ENCODE measurements at regions not wholly inside any gene's neighbourhood (a gene's known extent, or its start where the extent isn't known, plus 50 kb on each side); places are given as distances from the start of the nearest gene placed in this dataset.

DNA sequence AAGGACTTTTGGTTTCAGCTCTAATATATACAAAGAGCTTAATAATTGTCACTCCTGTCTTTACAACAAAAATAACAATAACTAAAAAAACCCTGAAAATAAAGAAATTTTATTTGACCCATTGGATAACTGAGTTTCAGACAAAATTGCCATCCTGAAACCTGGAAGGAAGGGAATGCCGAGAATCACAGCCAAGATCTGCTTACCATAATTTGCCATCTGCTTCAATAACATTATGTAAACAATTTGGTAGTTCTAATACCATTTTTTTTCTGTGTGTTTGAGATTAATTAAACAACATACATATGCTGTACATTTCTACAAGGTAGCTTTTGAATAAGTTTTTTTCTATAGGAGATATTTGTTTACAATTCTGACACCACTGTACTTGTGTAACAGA lies 596.3 kb upstream of the MGAT4C start:
- DNase-seq = no peak

DNA sequence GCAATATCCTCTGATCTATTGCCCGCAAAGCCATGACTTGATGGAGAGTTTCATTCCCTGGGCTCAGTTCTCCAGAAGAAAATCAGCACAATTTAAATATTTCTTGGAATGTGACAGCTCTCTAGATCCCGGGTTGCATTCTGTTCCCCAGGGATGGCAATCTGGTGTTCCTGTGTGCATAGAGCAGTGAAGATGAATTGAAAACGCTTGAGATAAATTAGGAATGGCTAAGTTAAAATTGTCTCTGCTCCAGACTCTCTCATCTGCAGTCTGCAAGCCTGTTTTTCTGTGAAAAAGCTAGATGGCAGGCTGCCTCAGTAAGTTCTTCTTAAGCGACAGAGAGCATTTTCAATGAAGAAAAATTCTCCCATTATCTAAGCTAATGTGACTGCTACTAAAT lies 582.5 kb upstream of the MGAT4C start:
- no peak for DNase-seq

GRCh38 chr12:86838260-86838659 lies 582.1 kb upstream of the MGAT4C start:
- DNase-seq = no peak

- no peak for DNase-seq
These were observed 581.1 kb upstream of the MGAT4C start for GRCh38 chr12:86837246-86837645.

DNA sequence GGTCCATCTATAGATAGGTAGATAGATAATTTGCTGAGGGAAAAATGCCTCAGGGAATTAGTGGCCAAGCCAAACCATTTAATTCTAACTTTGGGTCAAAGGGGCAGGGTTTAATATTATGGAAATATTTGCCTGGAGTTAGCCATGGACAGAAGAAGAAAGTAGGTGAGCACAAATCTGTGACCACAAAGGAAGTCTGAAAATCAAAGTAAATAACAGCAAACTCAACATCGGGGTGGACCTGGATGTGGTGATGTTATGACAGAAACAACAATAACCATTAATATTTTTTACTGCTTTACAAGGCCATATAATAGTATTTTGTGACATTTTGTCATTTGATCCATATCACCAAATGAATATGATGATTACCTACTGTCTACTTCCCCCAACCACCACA lies 578.0 kb upstream of the MGAT4C start:
- no peak for DNase-seq

- DNase-seq = no peak
These were observed 571.2 kb upstream of the MGAT4C start for GRCh38 chr12:86827409-86827808.

- no peak for DNase-seq
These were observed 569.9 kb upstream of the MGAT4C start for GRCh38 chr12:86826051-86826450.

DNA sequence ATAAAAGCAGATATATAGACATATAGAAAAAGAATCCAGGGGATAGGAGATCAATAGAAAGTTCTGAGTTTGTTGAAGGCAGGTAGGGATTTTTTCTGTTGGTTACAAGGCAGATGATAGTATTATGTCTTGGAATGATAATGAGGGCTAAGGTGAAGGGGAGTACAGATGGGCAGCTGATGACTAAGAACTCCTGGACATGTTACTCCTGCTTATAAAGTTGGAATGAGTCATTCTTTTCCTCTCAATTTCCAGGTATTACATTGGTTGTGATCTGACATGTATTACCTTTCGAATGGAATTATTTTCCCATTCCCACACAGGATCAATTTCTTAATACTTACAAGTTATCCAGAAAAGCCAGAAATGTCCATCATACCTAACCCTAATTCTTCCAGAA lies 545.2 kb upstream of the MGAT4C start:
- DNase-seq = no peak

DNA sequence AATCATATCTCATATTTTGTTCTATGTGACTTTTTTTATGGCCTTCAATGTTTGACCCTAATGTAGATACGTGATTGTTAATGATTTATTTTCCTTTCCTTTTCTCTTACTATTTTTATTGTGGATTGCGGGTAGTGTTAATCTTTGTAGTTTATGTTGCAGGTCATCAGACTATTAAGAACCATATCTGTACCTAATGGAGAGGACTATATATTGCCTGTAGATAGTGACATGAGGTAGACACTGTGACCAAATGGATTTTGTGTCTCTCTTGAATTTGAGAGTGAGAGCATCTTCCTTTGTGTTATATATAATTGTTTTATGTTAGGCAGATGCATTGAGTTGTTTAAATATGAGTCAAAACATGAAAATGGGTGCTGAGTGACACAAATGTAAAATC lies 543.4 kb upstream of the MGAT4C start:
- no peak for DNase-seq

DNA sequence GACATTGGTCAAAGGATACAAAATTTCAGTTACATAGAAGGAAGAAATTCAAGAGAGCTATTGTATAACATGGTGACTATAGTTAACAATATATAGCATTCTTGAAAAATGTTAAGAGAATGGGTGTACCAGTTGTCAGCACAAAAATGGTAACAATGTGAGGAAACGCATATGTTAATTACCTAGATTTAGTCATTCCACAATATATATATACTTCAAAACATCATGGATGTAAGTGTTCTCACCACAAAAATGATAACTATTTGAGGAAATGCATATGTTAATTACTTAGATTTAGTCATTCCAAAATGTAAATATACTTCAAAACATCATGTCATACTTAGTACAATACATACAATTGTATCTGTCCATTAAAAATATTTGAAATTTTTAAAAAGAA lies 540.4 kb upstream of the MGAT4C start:
- DNase-seq = peak; percentile 19

- no peak for DNase-seq
These were observed 532.5 kb upstream of the MGAT4C start for GRCh38 chr12:86788661-86789060.

- DNase-seq = no peak
These were observed 531.2 kb upstream of the MGAT4C start for GRCh38 chr12:86787419-86787818.

GRCh38 chr12:86777325-86777724 lies 521.1 kb upstream of the MGAT4C start:
- DNase-seq = no peak

GRCh38 chr12:86774841-86775388 lies 518.7 kb upstream of the MGAT4C start:
- DNase-seq = no peak

DNA sequence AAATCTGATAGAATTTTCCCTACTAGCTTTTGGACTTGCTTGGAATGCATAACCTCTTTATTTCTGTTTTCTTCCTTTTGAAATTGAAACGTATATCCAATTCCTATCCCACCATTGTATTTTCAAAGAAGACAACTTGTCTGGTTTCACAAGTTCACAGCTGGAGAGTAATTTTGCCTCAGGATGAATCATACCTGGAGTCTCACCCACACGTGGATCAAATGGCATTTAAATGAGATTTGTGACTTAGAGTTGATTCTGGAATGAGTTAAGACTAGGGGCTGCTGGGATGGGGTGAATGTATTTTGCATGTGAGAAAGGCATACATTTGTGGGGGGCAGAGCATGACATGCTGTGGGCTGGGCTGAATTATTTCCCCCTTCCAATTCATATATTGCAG lies 516.5 kb upstream of the MGAT4C start:
- DNase-seq = peak; percentile 31

- DNase-seq = no peak
These were observed 514.7 kb upstream of the MGAT4C start for GRCh38 chr12:86770871-86771270.

DNA sequence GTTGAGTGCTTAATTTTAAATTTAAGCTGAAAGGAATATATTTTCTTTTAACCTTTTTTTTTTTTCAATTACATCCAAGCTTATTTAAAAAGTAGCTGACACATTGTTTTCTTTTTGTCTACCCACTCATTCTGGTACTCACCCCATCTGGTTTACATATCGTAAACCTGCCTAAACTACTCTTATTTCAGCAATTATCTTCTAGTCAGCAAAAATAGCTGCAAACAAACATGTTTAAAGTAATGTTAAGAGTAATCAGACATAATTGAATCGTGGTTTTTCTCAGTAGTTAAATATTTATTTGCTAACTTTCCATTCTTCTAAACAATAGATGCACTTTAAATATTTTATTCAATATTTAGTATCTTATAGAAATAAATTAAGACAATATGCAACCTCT lies 492.7 kb upstream of the MGAT4C start:
- DNase-seq = no peak

- no peak for DNase-seq
These were observed 488.5 kb upstream of the MGAT4C start for GRCh38 chr12:86744547-86745212.

DNA sequence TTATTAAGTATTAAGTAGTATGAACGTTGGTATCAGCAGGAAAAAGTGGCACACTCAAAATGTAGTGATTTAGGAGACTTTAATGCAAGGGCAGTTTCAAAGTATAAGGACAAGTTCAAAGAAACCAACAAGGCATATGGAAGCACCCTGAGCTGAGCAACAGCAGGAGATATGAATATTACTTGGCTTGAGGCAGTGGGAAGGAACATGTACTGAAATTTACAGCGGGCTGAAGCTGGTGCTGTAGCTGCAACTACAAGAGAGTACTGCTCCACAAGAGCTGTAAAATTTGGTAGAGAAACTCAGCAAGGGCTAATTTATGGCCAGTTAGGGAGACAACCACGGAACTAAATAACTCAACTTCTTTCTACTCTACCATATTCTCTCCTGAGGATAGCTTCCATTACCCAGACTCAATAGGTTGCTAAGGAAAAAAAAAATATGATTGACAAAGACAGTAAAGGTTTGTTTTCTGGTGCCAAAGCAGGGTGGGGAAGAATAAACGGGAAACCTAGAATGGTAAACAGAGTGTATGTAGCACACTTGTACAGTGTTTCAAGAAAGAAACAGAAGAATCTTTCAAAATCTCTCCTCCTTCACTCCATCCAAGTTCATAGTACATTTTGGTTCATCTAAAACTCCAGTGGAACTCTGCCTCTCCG lies 487.8 kb upstream of the MGAT4C start:
- no peak for DNase-seq

GRCh38 chr12:86741531-86741930 lies 485.3 kb upstream of the MGAT4C start:
- DNase-seq = no peak

DNA sequence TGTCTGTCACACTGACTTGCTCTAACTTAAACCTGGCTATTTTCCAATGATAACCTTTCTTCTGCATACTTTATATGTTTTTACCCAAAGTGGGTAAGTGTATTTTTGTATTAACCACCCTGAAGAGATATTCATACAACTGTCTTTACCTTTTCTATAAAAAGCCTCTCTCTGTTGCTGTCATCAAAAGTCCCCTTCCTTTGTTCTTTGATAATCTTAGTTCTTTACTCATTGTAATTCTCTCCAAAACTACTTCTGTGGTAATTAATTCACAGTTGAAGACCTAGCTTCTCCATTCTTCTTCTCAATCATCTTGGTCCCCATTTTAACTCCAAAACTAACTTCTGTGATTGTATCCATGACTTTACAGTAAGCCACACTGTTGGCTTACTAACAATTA lies 479.7 kb upstream of the MGAT4C start:
- no peak for DNase-seq

GRCh38 chr12:86735072-86735471 lies 478.9 kb upstream of the MGAT4C start:
- no peak for DNase-seq

- no peak for DNase-seq
These were observed 474.0 kb upstream of the MGAT4C start for GRCh38 chr12:86730233-86730632.

- no peak for DNase-seq
These were observed 473.5 kb upstream of the MGAT4C start for GRCh38 chr12:86729739-86730138.

DNA sequence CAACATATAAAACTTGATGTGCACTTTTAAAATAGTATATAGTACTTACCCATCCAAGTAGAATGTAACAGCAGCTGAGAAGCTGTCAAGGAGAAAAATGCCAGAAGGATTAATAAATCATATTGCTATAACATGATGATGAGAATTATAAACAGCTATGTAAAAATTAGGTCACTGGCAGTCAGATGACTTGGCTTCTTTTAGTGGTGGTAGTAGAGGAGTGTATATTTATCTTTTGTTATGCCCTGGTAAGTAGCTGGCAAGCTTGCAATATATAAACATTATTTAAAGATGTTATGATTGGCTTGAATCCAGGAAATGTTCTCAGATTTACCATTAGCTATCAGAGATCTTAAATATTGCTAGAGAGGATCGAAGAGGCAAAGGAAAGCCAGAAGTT lies 471.0 kb upstream of the MGAT4C start:
- DNase-seq = peak; percentile 70

Measured in fibroblast of skin of right quadriceps (primary cell).